ENCODE measurements at regions not wholly inside any gene's neighbourhood (a gene's known extent, or its start where the extent isn't known, plus 50 kb on each side); places are given as distances from the start of the nearest gene placed in this dataset.

GRCh38 chr20:48349656-48350055 is 478.1 kb downstream of the PREX1 start:
- POLR2A ChIA-PET (ENCODE audit: unreplicated experiment), result no interaction called here
- H3K4me1 ChIP-seq (replicated peaks; ENCODE audit: insufficient read depth), result no peaks in the 10 kb centered on the region
- CTCF ChIA-PET, result no interaction called here
- TF ChIP-seq EZH2 (IDR thresholded peaks at IDR 0.05; ENCODE audit: low read depth), result no peak
- TF ChIP-seq, protein P1, sequence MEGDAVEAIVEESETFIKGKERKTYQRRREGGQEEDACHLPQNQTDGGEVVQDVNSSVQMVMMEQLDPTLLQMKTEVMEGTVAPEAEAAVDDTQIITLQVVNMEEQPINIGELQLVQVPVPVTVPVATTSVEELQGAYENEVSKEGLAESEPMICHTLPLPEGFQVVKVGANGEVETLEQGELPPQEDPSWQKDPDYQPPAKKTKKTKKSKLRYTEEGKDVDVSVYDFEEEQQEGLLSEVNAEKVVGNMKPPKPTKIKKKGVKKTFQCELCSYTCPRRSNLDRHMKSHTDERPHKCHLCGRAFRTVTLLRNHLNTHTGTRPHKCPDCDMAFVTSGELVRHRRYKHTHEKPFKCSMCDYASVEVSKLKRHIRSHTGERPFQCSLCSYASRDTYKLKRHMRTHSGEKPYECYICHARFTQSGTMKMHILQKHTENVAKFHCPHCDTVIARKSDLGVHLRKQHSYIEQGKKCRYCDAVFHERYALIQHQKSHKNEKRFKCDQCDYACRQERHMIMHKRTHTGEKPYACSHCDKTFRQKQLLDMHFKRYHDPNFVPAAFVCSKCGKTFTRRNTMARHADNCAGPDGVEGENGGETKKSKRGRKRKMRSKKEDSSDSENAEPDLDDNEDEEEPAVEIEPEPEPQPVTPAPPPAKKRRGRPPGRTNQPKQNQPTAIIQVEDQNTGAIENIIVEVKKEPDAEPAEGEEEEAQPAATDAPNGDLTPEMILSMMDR (conservative IDR thresholded peaks at IDR 0.05), result no peak
- no peaks in the 10 kb centered on the region for H3K79me2 ChIP-seq (ENCODE audit: low read depth)
- no peaks in the 10 kb centered on the region for H4K20me1 ChIP-seq (ENCODE audit: insufficient read depth)
- DNase-seq, result no peak
- intact Hi-C loops (cut with micrococcal nuclease; ENCODE audit: unreplicated experiment), result no loop called here
- no peak overlapping the region for H2AFZ ChIP-seq
- H3F3A ChIP-seq (ENCODE audit: insufficient read depth, low read depth), result no peaks in the 10 kb centered on the region
- no peaks in the 10 kb centered on the region for H3K27me3 ChIP-seq (ENCODE audit: insufficient read depth, low read depth)
- no peak overlapping the region for H3K27ac ChIP-seq
- no peak overlapping the region for H3K4me2 ChIP-seq
- no peaks in the 10 kb centered on the region for H3K36me3 ChIP-seq (ENCODE audit: low read depth)
- H3K4me3 ChIP-seq, result no peak overlapping the region
- H3K9me2 ChIP-seq (ENCODE audit: insufficient read depth), result no peaks in the 10 kb centered on the region
- no TSS peak for BruUV-seq (replicated peaks)
- H3K9me3 ChIP-seq (ENCODE audit: insufficient read depth, low read depth), result peaks cover 8% of the 10 kb centered on the region; the same call in 1 of the 2 replicates

DNA sequence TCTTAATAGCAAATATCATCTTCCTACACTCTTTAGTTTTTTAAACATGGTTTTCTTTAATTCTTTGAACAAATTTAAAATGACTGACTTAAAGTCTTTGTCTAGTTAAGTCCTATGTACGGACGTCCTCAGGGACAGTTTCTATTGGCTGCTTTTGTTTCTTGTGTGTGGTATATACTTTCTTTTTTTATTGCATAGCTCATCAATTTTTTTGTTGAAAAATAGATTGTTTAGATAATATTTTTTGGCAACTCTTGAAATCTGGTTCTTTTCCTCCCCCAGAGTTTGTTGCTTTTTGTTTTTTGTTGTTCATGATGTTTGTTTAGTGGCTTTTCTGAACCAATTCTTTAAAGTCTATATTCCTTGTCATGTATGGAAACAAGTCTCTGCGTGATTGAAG is 479.8 kb downstream of the PREX1 start:
- ChIA-PET POLR2A (ENCODE audit: unreplicated experiment) (no interaction called here), CTCF (no interaction called here)
- no peak for TF ChIP-seq EZH2 (IDR thresholded peaks at IDR 0.05; ENCODE audit: low read depth)
- TF ChIP-seq, protein P1 (conservative IDR thresholded peaks at IDR 0.05), result no peak
- no peaks in the 10 kb centered on the region for H3K9me2 ChIP-seq (ENCODE audit: insufficient read depth)
- H3K27me3 ChIP-seq (ENCODE audit: insufficient read depth, low read depth), result no peaks in the 10 kb centered on the region
- H3K79me2 ChIP-seq (ENCODE audit: low read depth), result no peaks in the 10 kb centered on the region
- no peaks in the 10 kb centered on the region for H3K9me3 ChIP-seq (ENCODE audit: insufficient read depth, low read depth)
- H3K4me1 ChIP-seq (replicated peaks; ENCODE audit: insufficient read depth), result no peaks in the 10 kb centered on the region
- no peak overlapping the region for H3K27ac ChIP-seq
- no peaks in the 10 kb centered on the region for H3K36me3 ChIP-seq (ENCODE audit: low read depth)
- intact Hi-C loops (cut with micrococcal nuclease; ENCODE audit: unreplicated experiment), result no loop called here
- no peak overlapping the region for H3K4me3 ChIP-seq
- BruUV-seq (replicated peaks), result no TSS peak
- H4K20me1 ChIP-seq (ENCODE audit: insufficient read depth), result no peaks in the 10 kb centered on the region
- DNase-seq, result no peak
- no peak overlapping the region for H3K4me2 ChIP-seq
- H2AFZ ChIP-seq, result no peak overlapping the region
- no peaks in the 10 kb centered on the region for H3F3A ChIP-seq (ENCODE audit: insufficient read depth, low read depth)

DNA sequence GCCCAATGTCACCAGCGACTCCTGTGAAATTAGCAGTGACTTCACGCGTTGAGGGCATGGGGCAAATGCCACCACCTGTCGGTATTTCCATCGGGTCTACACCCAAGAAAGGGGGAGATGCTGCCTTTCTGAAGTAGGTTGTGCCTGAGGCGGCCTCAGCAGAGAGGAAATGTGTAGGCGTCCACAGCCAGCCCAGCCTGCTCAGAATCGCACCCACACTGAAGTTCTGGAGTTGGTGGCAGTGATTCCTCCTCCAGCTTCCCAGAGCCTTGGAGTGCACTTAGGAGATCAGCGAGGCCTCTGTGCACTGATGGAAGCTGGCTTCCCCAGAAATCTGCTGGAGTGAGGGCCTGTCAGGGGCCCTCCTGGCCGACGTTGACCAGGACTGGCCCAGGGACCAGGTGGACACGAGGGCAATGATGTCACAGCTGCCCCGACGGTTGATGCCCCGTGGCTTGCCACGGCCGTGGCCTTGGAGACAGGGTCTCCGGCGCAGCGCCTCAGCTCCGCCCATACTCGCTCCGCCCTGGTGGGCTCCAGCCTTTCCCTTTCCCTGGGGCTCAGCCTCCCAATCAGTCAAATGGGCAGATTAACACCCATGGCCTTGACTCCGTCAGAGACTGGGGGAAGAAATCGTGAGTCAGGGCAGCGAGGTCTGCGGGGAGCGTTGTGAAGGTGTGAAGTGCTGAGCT is 484.8 kb downstream of the PREX1 start:
- no peak for DNase-seq
- H3K9me3 ChIP-seq (ENCODE audit: insufficient read depth, low read depth), result no peaks in the 10 kb centered on the region
- CTCF ChIA-PET, result no interaction called here
- no peaks in the 10 kb centered on the region for H3K9me2 ChIP-seq (ENCODE audit: insufficient read depth)
- no peaks in the 10 kb centered on the region for H3K27me3 ChIP-seq (ENCODE audit: insufficient read depth, low read depth)
- POLR2A ChIA-PET (ENCODE audit: unreplicated experiment), result no interaction called here
- BruUV-seq (replicated peaks), result no TSS peak
- H3K4me2 ChIP-seq, result no peak overlapping the region
- peaks cover 18% of the 10 kb centered on the region for H3K4me1 ChIP-seq (replicated peaks; ENCODE audit: insufficient read depth)
- intact Hi-C loops (cut with micrococcal nuclease; ENCODE audit: unreplicated experiment), result no loop called here
- H3K4me3 ChIP-seq, result no peak overlapping the region
- H3K36me3 ChIP-seq (ENCODE audit: low read depth), result no peaks in the 10 kb centered on the region
- no peaks in the 10 kb centered on the region for H4K20me1 ChIP-seq (ENCODE audit: insufficient read depth)
- H3F3A ChIP-seq (ENCODE audit: insufficient read depth, low read depth), result peaks cover 4% of the 10 kb centered on the region; the same call in 1 of the 2 replicates
- H2AFZ ChIP-seq, result no peak overlapping the region
- TF ChIP-seq EZH2 (IDR thresholded peaks at IDR 0.05; ENCODE audit: low read depth), result no peak
- TF ChIP-seq, protein P1 (conservative IDR thresholded peaks at IDR 0.05), result no peak
- H3K27ac ChIP-seq, result no peak overlapping the region
- no peaks in the 10 kb centered on the region for H3K79me2 ChIP-seq (ENCODE audit: low read depth)
